GM13976 (cell line): ENCODE measurements at regions not wholly inside any gene's neighbourhood (a gene's known extent, or its start where the extent isn't known, plus 50 kb on each side); places are given as distances from the start of the nearest gene placed in this dataset.

Source experiments
- DNase-seq: peaks from one replicate; pipeline ENCODE4 v3.0.0; 2012; ENCODE audit warnings: low spot score
- in situ Hi-C: fragments of 300-500 bp; cut with MboI; formaldehyde crosslinking; loops from one replicate; pipeline ENCODE4 v1.12.0; 2022; ENCODE audit warnings: low sequenced_read_pairs, mixed read lengths, inconsistent platforms; ENCODE audit not compliant: unreplicated experiment
- TF ChIP-seq, protein P1 (sequence below): IDR thresholded peaks from 2 replicates; pipeline ENCODE4 v1.5.1; 2012; ENCODE audit warnings: borderline replicate concordance, mild to moderate bottlenecking; ENCODE audit not compliant: insufficient read depth; ENCODE audit errors: extremely low read depth, missing control alignments, control extremely low read depth

DNA sequence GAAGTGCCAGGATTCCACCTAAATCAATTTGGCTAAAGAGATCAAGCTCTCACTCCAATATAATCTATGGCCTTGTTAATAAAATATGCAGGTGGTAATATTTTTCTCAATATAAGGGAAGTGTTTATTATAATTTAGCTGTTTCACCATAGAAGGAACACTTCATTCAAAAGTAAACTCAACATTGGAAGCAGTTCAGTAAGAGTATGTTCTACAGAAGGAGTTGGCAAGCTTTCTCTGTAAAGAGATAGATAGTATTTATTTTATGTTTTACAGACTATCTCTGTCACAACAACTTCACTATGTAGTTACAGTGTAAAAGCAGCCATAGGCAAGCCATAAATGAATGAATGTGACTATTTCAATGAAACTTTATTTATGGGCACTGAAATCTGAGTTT is 313.6 kb upstream of the ANO3 start:
- in situ Hi-C loops, result no loop called here
- TF ChIP-seq, protein P1, sequence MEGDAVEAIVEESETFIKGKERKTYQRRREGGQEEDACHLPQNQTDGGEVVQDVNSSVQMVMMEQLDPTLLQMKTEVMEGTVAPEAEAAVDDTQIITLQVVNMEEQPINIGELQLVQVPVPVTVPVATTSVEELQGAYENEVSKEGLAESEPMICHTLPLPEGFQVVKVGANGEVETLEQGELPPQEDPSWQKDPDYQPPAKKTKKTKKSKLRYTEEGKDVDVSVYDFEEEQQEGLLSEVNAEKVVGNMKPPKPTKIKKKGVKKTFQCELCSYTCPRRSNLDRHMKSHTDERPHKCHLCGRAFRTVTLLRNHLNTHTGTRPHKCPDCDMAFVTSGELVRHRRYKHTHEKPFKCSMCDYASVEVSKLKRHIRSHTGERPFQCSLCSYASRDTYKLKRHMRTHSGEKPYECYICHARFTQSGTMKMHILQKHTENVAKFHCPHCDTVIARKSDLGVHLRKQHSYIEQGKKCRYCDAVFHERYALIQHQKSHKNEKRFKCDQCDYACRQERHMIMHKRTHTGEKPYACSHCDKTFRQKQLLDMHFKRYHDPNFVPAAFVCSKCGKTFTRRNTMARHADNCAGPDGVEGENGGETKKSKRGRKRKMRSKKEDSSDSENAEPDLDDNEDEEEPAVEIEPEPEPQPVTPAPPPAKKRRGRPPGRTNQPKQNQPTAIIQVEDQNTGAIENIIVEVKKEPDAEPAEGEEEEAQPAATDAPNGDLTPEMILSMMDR, result no peak
- no peak for DNase-seq

GRCh38 chr11:26019386-26019785 is 312.5 kb upstream of the ANO3 start:
- DNase-seq, result no peak
- TF ChIP-seq, protein P1, result no peak
- in situ Hi-C loops, result no loop called here

- in situ Hi-C loops, result no loop called here
- TF ChIP-seq, protein P1, result no peak
- no peak for DNase-seq
Measured at GRCh38 chr11:26021017-26021416, 310.9 kb upstream of the ANO3 start.

- TF ChIP-seq, protein P1, result no peak
- in situ Hi-C loops, result no loop called here
- DNase-seq, result no peak
Measured at GRCh38 chr11:26023057-26023456, 308.9 kb upstream of the ANO3 start.

GRCh38 chr11:26025676-26026075 is 306.3 kb upstream of the ANO3 start:
- in situ Hi-C loops, result no loop called here
- TF ChIP-seq, protein P1, result no peak
- DNase-seq, result no peak

DNA sequence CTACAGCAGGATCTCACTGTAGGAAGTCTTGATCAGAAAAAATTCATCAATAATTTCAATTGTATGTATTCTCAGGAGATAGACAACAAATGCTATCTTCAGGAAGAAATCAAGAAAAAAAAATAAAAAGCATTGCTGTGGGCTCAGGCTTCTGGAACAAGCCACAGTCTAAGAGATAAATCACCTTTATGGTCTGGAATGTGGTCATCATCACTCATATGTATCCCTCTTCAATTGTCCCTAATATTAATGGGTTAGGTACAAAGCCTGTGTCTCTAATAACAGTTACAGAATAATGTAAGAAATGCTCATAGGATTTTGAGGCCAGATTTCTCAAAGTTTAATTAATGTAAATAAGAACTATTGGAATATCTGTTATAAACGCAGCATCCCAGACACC is 305.9 kb upstream of the ANO3 start:
- TF ChIP-seq, protein P1, result no peak
- in situ Hi-C loops, result no loop called here
- DNase-seq, result no peak

DNA sequence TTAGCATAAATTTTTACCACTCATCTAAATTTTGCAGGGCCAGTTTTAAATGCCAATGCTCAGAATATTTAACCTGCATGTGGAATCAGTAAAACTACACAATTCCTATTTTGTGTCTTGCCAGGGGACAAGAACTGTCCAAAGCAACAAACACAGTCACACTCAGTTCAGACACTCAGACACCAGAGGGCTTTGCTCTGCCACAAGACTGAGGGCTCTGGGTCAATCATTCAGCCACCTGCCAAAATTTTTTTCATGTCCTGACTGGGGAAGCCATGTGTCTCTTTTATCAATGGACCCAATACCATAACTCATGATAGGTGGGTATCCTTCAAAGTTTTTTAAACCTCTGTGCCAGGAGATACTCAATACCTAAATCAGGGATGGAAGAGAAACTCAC is 304.0 kb upstream of the ANO3 start:
- TF ChIP-seq, protein P1, result no peak
- in situ Hi-C loops, result no loop called here
- DNase-seq, result no peak
